VCaP (cell line): ENCODE measurements at regions not wholly inside any gene's neighbourhood (a gene's known extent, or its start where the extent isn't known, plus 50 kb on each side); places are given as distances from the start of the nearest gene placed in this dataset.
"Not testable (repeated sequence)": the region's sequence is repeated elsewhere in the genome, so short reads cannot be mapped to it uniquely, and the experiment has no call there.

Experiments
- H3K27ac ChIP-seq: fragments of 450-650 bp; 2 replicates; pipeline ENCODE4 v1.5.1; 2017
- CTCF ChIP-seq: fragments of 450-650 bp; conservative IDR thresholded peaks from 2 replicates; pipeline ENCODE4 v1.5.1; 2017; ENCODE audit warnings: mild to moderate bottlenecking, moderate library complexity

- no peak for TF ChIP-seq CTCF
Measured at GRCh38 chr6:166710084-166710483, 83.0 kb upstream of the RPS6KA2 start.

GRCh38 chr6:166708460-166708859 lies 81.4 kb upstream of the RPS6KA2 start:
- TF ChIP-seq CTCF, result no peak
- H3K27ac ChIP-seq, result no peak overlapping the region

More at GRCh38 chr6:166710084-166710483, 83.0 kb upstream of the RPS6KA2 start:
- no peak overlapping the region for H3K27ac ChIP-seq

GRCh38 chr6:166707045-166707444 lies 80.0 kb upstream of the RPS6KA2 start:
- H3K27ac ChIP-seq, result no peak overlapping the region
- TF ChIP-seq CTCF, result peak; percentile 69

GRCh38 chr6:166705069-166705468 lies 78.0 kb upstream of the RPS6KA2 start:
- TF ChIP-seq CTCF, result no peak
- no peak overlapping the region for H3K27ac ChIP-seq

GRCh38 chr6:166704171-166704570 lies 77.1 kb upstream of the RPS6KA2 start:
- no peak for TF ChIP-seq CTCF
- no peak overlapping the region for H3K27ac ChIP-seq

GRCh38 chr6:166703149-166703710 lies 76.2 kb upstream of the RPS6KA2 start:
- H3K27ac ChIP-seq, result no peak overlapping the region
- no peak for TF ChIP-seq CTCF

GRCh38 chr6:166701424-166701823 lies 74.4 kb upstream of the RPS6KA2 start:
- not testable (repeated sequence) for H3K27ac ChIP-seq

- not testable (repeated sequence) for H3K27ac ChIP-seq
Measured at GRCh38 chr6:166700871-166701270, 73.8 kb upstream of the RPS6KA2 start.

- no peak overlapping the region for H3K27ac ChIP-seq
- TF ChIP-seq CTCF, result no peak
Measured at GRCh38 chr6:166697113-166697512, 70.1 kb upstream of the RPS6KA2 start.
